ENCODE measurements at regions not wholly inside any gene's neighbourhood (a gene's known extent, or its start where the extent isn't known, plus 50 kb on each side); places are given as distances from the start of the nearest gene placed in this dataset.
"Not testable (repeated sequence)": the region's sequence is repeated elsewhere in the genome, so short reads cannot be mapped to it uniquely, and the experiment has no call there.

DNA sequence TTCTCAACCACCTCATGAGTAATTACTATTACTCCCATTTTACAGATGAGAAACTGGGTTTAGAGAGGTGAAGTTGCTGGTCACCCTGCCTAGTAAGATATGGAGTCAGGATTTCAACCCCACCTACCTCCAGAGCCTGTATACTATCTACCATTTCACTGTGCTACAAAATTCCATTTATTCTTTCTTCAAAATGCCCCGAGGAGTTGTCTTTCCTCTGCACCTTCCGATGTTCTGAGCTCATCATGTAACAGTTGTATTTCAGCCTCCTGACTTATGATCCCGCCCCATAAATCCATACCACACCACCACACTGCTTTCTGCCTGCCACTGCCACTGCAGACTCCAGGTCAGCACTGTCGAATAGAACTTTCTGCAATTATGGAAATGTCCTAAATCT, 71.3 kb upstream of the SLC25A36 start:
- DNase-seq (ENCODE audit: low spot score), result no peak

DNA sequence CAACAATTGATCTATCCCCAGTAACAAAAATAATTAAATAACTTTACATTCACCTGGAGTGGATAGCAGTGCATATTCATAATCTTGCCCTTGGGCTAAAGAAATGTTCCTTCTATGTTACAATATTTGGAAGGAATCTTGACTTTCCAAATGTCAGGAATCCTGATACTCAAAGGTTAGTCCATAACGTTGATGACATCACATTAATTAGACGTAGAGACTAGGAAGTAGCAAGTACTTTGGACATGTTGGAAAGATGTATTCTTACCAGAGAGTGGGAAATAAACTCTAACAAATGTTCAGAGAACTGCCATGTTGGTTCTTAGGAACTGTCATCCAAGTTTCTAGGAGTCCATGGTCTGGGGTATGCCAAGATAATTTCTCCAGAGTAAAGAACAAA, 70.6 kb upstream of the SLC25A36 start:
- no peak for DNase-seq (ENCODE audit: low spot score)
- TF ChIP-seq CTCF (IDR thresholded peaks at IDR 0.05; ENCODE audit: extremely low read depth, missing control alignments), result no peak

More for the DNA sequence above, 71.3 kb upstream of the SLC25A36 start:
- TF ChIP-seq CTCF (IDR thresholded peaks at IDR 0.05; ENCODE audit: extremely low read depth, missing control alignments), result no peak

DNA sequence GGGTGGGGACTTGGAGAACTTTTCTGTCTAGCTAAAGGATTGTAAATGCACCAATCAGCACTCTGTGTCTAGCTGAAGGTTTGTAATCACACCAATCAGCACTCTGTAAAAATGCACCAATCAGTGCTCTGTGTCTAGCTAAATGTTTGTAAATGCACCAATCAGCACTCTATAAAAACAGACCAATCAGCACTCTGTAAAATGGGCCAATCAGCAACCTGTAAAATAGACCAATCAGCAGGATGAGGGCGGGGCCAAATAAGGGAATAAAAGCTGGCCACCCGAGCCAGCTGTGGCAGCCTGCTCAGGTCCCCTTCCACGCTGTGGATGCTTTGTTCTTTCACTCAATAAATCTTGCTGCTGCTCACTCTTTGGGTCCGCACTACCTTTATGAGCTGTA, 69.5 kb upstream of the SLC25A36 start:
- not testable (repeated sequence) for DNase-seq (ENCODE audit: low spot score)

GRCh38 chr3:140883428-140884040, 58.1 kb upstream of the SLC25A36 start:
- no peak for TF ChIP-seq CTCF (IDR thresholded peaks at IDR 0.05; ENCODE audit: extremely low read depth, missing control alignments)
- no peak for DNase-seq (ENCODE audit: low spot score)

GRCh38 chr3:140885697-140886096, 55.9 kb upstream of the SLC25A36 start:
- not testable (repeated sequence) for DNase-seq (ENCODE audit: low spot score)
